Rectal smooth muscle tissue (tissue), 1 donor: ENCODE measurements at regions not wholly inside any gene's neighbourhood (a gene's known extent, or its start where the extent isn't known, plus 50 kb on each side); places are given as distances from the start of the nearest gene placed in this dataset.

Experiments
- H3K27ac ChIP-seq: one replicate; pipeline ENCODE4 v1.7.0; 2013; ENCODE audit warnings: low read depth, low read length, inconsistent platforms
- H3K27me3 ChIP-seq: one replicate; pipeline ENCODE4 v1.7.0; 2013; ENCODE audit warnings: low read length; ENCODE audit not compliant: control insufficient read depth, insufficient read depth
- H3K36me3 ChIP-seq: one replicate; pipeline ENCODE4 v1.7.0; 2013; ENCODE audit warnings: low read length; ENCODE audit not compliant: control insufficient read depth, insufficient read depth
- H3K4me1 ChIP-seq: one replicate; pipeline ENCODE4 v1.7.0; 2013; ENCODE audit warnings: low read length; ENCODE audit not compliant: control insufficient read depth, insufficient read depth
- H3K4me3 ChIP-seq: one replicate; pipeline ENCODE4 v1.7.0; 2013; ENCODE audit warnings: low read length
- H3K9ac ChIP-seq: one replicate; pipeline ENCODE4 v1.7.0; 2013; ENCODE audit warnings: low read length

GRCh38 chr20:24185791-24186190, 197.2 kb upstream of the GGTLC1 start:
- no peaks in the 10 kb centered on the region for H3K36me3 ChIP-seq
- no peak overlapping the region for H3K27ac ChIP-seq
- H3K27me3 ChIP-seq: no peaks in the 10 kb centered on the region
- no peak overlapping the region for H3K4me3 ChIP-seq
- H3K9ac ChIP-seq: no peak overlapping the region
- no peaks in the 10 kb centered on the region for H3K4me1 ChIP-seq

- Histone ChIP-seq H3K27ac (no peak overlapping the region), H3K36me3 (no peaks in the 10 kb centered on the region)
Measured at GRCh38 chr20:24181151-24181550, 192.6 kb upstream of the GGTLC1 start.

GRCh38 chr20:24169256-24169655, 180.7 kb upstream of the GGTLC1 start:
- no peak overlapping the region for H3K4me3 ChIP-seq
- no peaks in the 10 kb centered on the region for H3K36me3 ChIP-seq
- no peak overlapping the region for H3K27ac ChIP-seq
- no peaks in the 10 kb centered on the region for H3K4me1 ChIP-seq
- H3K27me3 ChIP-seq: no peaks in the 10 kb centered on the region
- no peak overlapping the region for H3K9ac ChIP-seq

More at GRCh38 chr20:24181151-24181550, 192.6 kb upstream of the GGTLC1 start:
- Histone ChIP-seq H3K4me3 (no peak overlapping the region), H3K9ac (no peak overlapping the region), H3K4me1 (no peaks in the 10 kb centered on the region), H3K27me3 (no peaks in the 10 kb centered on the region)

GRCh38 chr20:24166412-24166811, 177.8 kb upstream of the GGTLC1 start:
- H3K4me1 ChIP-seq: no peaks in the 10 kb centered on the region
- H3K9ac ChIP-seq: no peak overlapping the region
- H3K27ac ChIP-seq: no peak overlapping the region
- H3K27me3 ChIP-seq: no peaks in the 10 kb centered on the region
- no peaks in the 10 kb centered on the region for H3K36me3 ChIP-seq
- no peak overlapping the region for H3K4me3 ChIP-seq

GRCh38 chr20:24166123-24166381, 177.5 kb upstream of the GGTLC1 start:
- no peak overlapping the region for H3K9ac ChIP-seq
- no peaks in the 10 kb centered on the region for H3K4me1 ChIP-seq
- no peaks in the 10 kb centered on the region for H3K27me3 ChIP-seq
- no peaks in the 10 kb centered on the region for H3K36me3 ChIP-seq
- no peak overlapping the region for H3K4me3 ChIP-seq
- H3K27ac ChIP-seq: no peak overlapping the region

GRCh38 chr20:24165301-24166122, 176.9 kb upstream of the GGTLC1 start:
- no peak overlapping the region for H3K27ac ChIP-seq
- no peaks in the 10 kb centered on the region for H3K4me1 ChIP-seq
- H3K4me3 ChIP-seq: no peak overlapping the region
- H3K9ac ChIP-seq: no peak overlapping the region
- H3K27me3 ChIP-seq: no peaks in the 10 kb centered on the region
- no peaks in the 10 kb centered on the region for H3K36me3 ChIP-seq

- Histone ChIP-seq H3K36me3 (no peaks in the 10 kb centered on the region), H3K9ac (no peak overlapping the region), H3K4me3 (no peak overlapping the region), H3K27me3 (no peaks in the 10 kb centered on the region), H3K27ac (no peak overlapping the region), H3K4me1 (no peaks in the 10 kb centered on the region)
Measured at GRCh38 chr20:24164360-24164759, 175.8 kb upstream of the GGTLC1 start.

GRCh38 chr20:24163506-24163905, 174.9 kb upstream of the GGTLC1 start:
- Histone ChIP-seq H3K9ac (no peak overlapping the region), H3K36me3 (no peaks in the 10 kb centered on the region), H3K27ac (no peak overlapping the region), H3K4me1 (no peaks in the 10 kb centered on the region), H3K4me3 (no peak overlapping the region), H3K27me3 (no peaks in the 10 kb centered on the region)

GRCh38 chr20:24160563-24161281, 172.1 kb upstream of the GGTLC1 start:
- Histone ChIP-seq H3K36me3 (no peaks in the 10 kb centered on the region), H3K4me3 (no peak overlapping the region), H3K27ac (no peak overlapping the region), H3K9ac (no peak overlapping the region), H3K4me1 (no peaks in the 10 kb centered on the region), H3K27me3 (no peaks in the 10 kb centered on the region)

GRCh38 chr20:24158281-24158680, 169.7 kb upstream of the GGTLC1 start:
- H3K4me1 ChIP-seq: no peaks in the 10 kb centered on the region
- H3K9ac ChIP-seq: no peak overlapping the region
- no peak overlapping the region for H3K4me3 ChIP-seq
- H3K27me3 ChIP-seq: no peaks in the 10 kb centered on the region
- no peak overlapping the region for H3K27ac ChIP-seq
- no peaks in the 10 kb centered on the region for H3K36me3 ChIP-seq

GRCh38 chr20:24157213-24157612, 168.6 kb upstream of the GGTLC1 start:
- H3K4me1 ChIP-seq: no peaks in the 10 kb centered on the region
- H3K27ac ChIP-seq: no peak overlapping the region
- no peaks in the 10 kb centered on the region for H3K27me3 ChIP-seq
- H3K4me3 ChIP-seq: no peak overlapping the region
- no peak overlapping the region for H3K9ac ChIP-seq
- H3K36me3 ChIP-seq: no peaks in the 10 kb centered on the region

- Histone ChIP-seq H3K27me3 (no peaks in the 10 kb centered on the region), H3K4me1 (no peaks in the 10 kb centered on the region), H3K27ac (no peak overlapping the region), H3K36me3 (no peaks in the 10 kb centered on the region), H3K4me3 (no peak overlapping the region), H3K9ac (no peak overlapping the region)
Measured at GRCh38 chr20:24153101-24154040, 164.8 kb upstream of the GGTLC1 start.
